ENCODE measurements at regions not wholly inside any gene's neighbourhood (a gene's known extent, or its start where the extent isn't known, plus 50 kb on each side); places are given as distances from the start of the nearest gene placed in this dataset.

GRCh38 chr2:146587291-146587713, 1257.5 kb upstream of the ACVR2A start:
- TF ChIP-seq CTCF (conservative IDR thresholded peaks at IDR 0.05 in 1 of 2, IDR thresholded peaks at IDR 0.05 in 1 of 2; ENCODE audit: low read depth in 1 of 2, low read length in 2 of 2), result no peak
- no peak for TF ChIP-seq EZH2 (IDR thresholded peaks at IDR 0.05; ENCODE audit: low read length, missing control alignments)

Data from fibroblast of lung (primary cell).